GM12865 (cell line): ENCODE measurements at regions not wholly inside any gene's neighbourhood (a gene's known extent, or its start where the extent isn't known, plus 50 kb on each side); places are given as distances from the start of the nearest gene placed in this dataset.
"Not testable (repeated sequence)": the region's sequence is repeated elsewhere in the genome, so short reads cannot be mapped to it uniquely, and the experiment has no call there.

Source experiments
- DNase-seq: peaks from one replicate; pipeline ENCODE4 v3.0.0; 2010; ENCODE audit warnings: low read depth
- H3K4me3 ChIP-seq: 2 replicates; pipeline ENCODE4 v1.5.1; 2011; ENCODE audit warnings: mild to moderate bottlenecking, low read depth, low read length, control low read depth
- CTCF ChIP-seq: IDR thresholded peaks from 2 replicates; pipeline ENCODE4 v1.5.1; 2011; ENCODE audit warnings: low read length, control low read depth, low read depth, inconsistent platforms; ENCODE audit not compliant: insufficient read depth; ENCODE audit errors: missing control alignments

- TF ChIP-seq CTCF = no peak
- no peak overlapping the region for H3K4me3 ChIP-seq
- DNase-seq = no peak
These were observed 250.6 kb downstream of the USP46 start for GRCh38 chr4:52408471-52408870.

- not testable (repeated sequence) for DNase-seq, H3K4me3 ChIP-seq
These were observed 249.3 kb downstream of the USP46 start for GRCh38 chr4:52409766-52410165.

- no peak for DNase-seq
- no peak for TF ChIP-seq CTCF
- no peak overlapping the region for H3K4me3 ChIP-seq
These were observed 248.1 kb downstream of the USP46 start for GRCh38 chr4:52410971-52411370.

GRCh38 chr4:52420330-52420729, 238.8 kb downstream of the USP46 start:
- TF ChIP-seq CTCF = no peak
- DNase-seq = no peak
- no peak overlapping the region for H3K4me3 ChIP-seq

GRCh38 chr4:52421811-52422213, 237.3 kb downstream of the USP46 start:
- no peak for TF ChIP-seq CTCF

GRCh38 chr4:52423967-52424366, 235.1 kb downstream of the USP46 start:
- TF ChIP-seq CTCF = no peak
- H3K4me3 ChIP-seq = no peak overlapping the region
- DNase-seq = peak; percentile 44

More at GRCh38 chr4:52421811-52422213, 237.3 kb downstream of the USP46 start:
- no peak for DNase-seq
- no peak overlapping the region for H3K4me3 ChIP-seq

GRCh38 chr4:52425751-52426326, 233.3 kb downstream of the USP46 start:
- TF ChIP-seq CTCF = no peak
- no peak for DNase-seq
- no peak overlapping the region for H3K4me3 ChIP-seq
